ENCODE measurements at regions not wholly inside any gene's neighbourhood (a gene's known extent, or its start where the extent isn't known, plus 50 kb on each side); places are given as distances from the start of the nearest gene placed in this dataset.

- TF ChIP-seq CTCF (conservative IDR thresholded peaks at IDR 0.05), result no peak
Observed at GRCh38 chr3:22951910-22952309, 251.2 kb upstream of the UBE2E2 start.

GRCh38 chr3:22952860-22953259 is 250.3 kb upstream of the UBE2E2 start:
- H3K27ac ChIP-seq, result no peak overlapping the region
- no peak for TF ChIP-seq CTCF (conservative IDR thresholded peaks at IDR 0.05)

More at GRCh38 chr3:22951910-22952309, 251.2 kb upstream of the UBE2E2 start:
- H3K27ac ChIP-seq, result no peak overlapping the region

- TF ChIP-seq CTCF (conservative IDR thresholded peaks at IDR 0.05), result no peak
Observed at GRCh38 chr3:22959593-22959992, 243.5 kb upstream of the UBE2E2 start.

GRCh38 chr3:22960105-22960984 is 242.8 kb upstream of the UBE2E2 start:
- peak; percentile 92 for TF ChIP-seq CTCF (conservative IDR thresholded peaks at IDR 0.05)
- peak overlapping the region; percentile 24; the same call in 1 of the 2 replicates for H3K27ac ChIP-seq

More at GRCh38 chr3:22959593-22959992, 243.5 kb upstream of the UBE2E2 start:
- H3K27ac ChIP-seq, result peak overlapping the region; percentile 24; the same call in 1 of the 2 replicates

- TF ChIP-seq CTCF (conservative IDR thresholded peaks at IDR 0.05), result no peak
Observed at GRCh38 chr3:22962244-22962643, 240.9 kb upstream of the UBE2E2 start.

GRCh38 chr3:22966349-22966748 is 236.8 kb upstream of the UBE2E2 start:
- TF ChIP-seq CTCF (conservative IDR thresholded peaks at IDR 0.05), result no peak
- no peak overlapping the region for H3K27ac ChIP-seq

More at GRCh38 chr3:22962244-22962643, 240.9 kb upstream of the UBE2E2 start:
- H3K27ac ChIP-seq, result no peak overlapping the region

- no peak for TF ChIP-seq CTCF (conservative IDR thresholded peaks at IDR 0.05)
- no peak overlapping the region for H3K27ac ChIP-seq
Observed at GRCh38 chr3:22969276-22969675, 233.9 kb upstream of the UBE2E2 start.
